ENCODE measurements at regions not wholly inside any gene's neighbourhood (a gene's known extent, or its start where the extent isn't known, plus 50 kb on each side); places are given as distances from the start of the nearest gene placed in this dataset.

- no peak for TF ChIP-seq SMC3 (conservative IDR thresholded peaks at IDR 0.05; ENCODE audit: poor library complexity)
- TF ChIP-seq EZH2 (IDR thresholded peaks at IDR 0.05; ENCODE audit: borderline replicate concordance, insufficient read depth, low read length, poor library complexity, severe bottlenecking): no peak
- TF ChIP-seq POLR2AphosphoS5 (IDR thresholded peaks at IDR 0.05): no peak
- TF ChIP-seq CTCF (IDR thresholded peaks at IDR 0.05; ENCODE audit: poor library complexity, severe bottlenecking): no peak
- no peak for TF ChIP-seq RAD21 (conservative IDR thresholded peaks at IDR 0.05)
- no peak for TF ChIP-seq EP300 (conservative IDR thresholded peaks at IDR 0.05; ENCODE audit: poor library complexity, severe bottlenecking)
- TF ChIP-seq TAF1 (IDR thresholded peaks at IDR 0.05; ENCODE audit: low read depth): no peak
- no peak for TF ChIP-seq REST (IDR thresholded peaks at IDR 0.05; ENCODE audit: borderline replicate concordance)
Measured at GRCh38 chr5:85663708-85664031, 954.1 kb upstream of the COX7C start.

All from neural cell (in vitro differentiated cells).